Central memory CD4-positive, alpha-beta T cell (primary cell): ENCODE measurements at regions not wholly inside any gene's neighbourhood (a gene's known extent, or its start where the extent isn't known, plus 50 kb on each side); places are given as distances from the start of the nearest gene placed in this dataset.

Experiments
- DNase-seq: peaks from one replicate; pipeline ENCODE4 v3.0.0; 2022

- DNase-seq = no peak
These were observed 231.3 kb downstream of the KLF13 start for GRCh38 chr15:31557899-31558298.

GRCh38 chr15:31558840-31559239, 232.2 kb downstream of the KLF13 start:
- DNase-seq = no peak

DNA sequence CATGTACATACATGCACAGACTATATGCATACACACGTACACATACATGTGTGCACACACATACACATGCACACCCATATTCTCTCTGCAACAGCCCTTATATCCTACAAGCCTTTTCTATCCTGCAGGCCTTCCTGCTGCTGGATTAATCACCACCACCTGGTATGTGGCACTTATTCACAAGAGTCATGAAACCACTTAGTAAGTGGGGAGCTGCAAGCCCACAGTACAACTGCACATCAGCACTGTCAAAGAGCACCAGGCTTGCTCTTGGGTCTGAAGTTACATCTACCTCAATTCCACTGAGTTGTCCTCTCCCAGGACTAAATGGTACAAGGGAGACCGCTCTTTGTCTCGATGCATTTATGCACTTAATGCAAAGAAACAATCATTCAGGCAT, 233.2 kb downstream of the KLF13 start:
- no peak for DNase-seq

GRCh38 chr15:31560643-31561042, 234.0 kb downstream of the KLF13 start:
- no peak for DNase-seq

GRCh38 chr15:31561156-31561555, 234.5 kb downstream of the KLF13 start:
- DNase-seq = no peak

GRCh38 chr15:31563001-31563400, 236.4 kb downstream of the KLF13 start:
- no peak for DNase-seq

DNA sequence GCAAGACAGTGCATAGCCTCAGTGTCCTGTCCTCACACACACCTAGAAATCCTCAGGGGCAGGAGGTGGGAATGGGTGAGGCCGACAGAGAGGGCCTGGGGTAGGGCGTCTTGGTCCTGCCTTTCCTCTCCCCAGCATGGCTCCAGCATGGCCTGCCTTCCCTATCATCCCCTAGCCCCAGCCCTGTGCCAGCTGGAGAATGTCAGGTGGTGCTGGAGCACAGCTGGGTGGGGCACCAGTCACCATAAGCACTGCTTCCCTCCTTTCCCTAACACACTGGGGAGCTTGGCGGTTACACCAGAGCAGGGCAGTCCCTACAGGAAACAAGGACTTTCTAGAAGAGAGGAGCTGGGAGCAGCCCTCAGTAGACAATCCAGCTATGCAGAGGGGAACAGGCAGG, 236.8 kb downstream of the KLF13 start:
- DNase-seq = no peak

- no peak for DNase-seq
These were observed 241.2 kb downstream of the KLF13 start for GRCh38 chr15:31567861-31568260.

DNA sequence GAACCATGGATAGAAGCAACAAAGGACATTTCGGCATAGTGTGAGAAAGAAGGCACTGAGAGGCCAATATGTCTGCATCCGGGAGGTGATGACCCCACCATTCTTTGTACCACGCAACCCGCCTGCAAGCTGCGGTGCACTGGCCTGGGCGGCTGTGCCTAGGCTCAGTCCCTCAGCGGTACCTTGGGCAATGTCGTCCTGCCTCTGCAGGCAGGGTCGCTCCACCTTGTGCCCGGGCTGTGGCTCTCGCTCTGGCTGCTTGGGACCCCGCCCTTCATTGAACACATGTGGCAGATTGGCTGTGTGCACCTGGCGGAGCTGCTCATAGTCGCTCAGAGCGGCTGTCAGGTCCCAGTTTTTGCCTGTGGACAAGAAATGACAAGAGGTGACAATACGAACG, 243.2 kb downstream of the KLF13 start:
- no peak for DNase-seq

GRCh38 chr15:31570591-31570990, 244.0 kb downstream of the KLF13 start:
- DNase-seq = no peak

DNA sequence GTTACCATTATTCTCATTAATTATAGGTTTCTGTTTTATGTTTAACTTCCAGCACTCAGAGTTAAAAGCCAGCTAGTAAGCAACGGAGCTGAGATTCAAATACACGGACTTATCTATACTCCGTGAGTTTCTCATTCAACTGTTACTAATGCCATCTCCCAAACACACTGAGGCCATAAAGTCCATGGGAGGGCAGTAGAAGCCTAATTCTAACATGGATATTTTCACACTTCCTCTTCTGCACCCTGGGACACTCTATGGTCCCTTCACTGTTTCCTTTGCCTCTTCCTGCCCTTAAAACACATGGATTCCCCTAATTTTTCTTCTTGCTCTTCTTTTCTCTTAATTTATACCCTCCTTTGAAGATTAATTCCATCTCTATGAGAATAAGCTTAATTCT, 245.0 kb downstream of the KLF13 start:
- no peak for DNase-seq

DNA sequence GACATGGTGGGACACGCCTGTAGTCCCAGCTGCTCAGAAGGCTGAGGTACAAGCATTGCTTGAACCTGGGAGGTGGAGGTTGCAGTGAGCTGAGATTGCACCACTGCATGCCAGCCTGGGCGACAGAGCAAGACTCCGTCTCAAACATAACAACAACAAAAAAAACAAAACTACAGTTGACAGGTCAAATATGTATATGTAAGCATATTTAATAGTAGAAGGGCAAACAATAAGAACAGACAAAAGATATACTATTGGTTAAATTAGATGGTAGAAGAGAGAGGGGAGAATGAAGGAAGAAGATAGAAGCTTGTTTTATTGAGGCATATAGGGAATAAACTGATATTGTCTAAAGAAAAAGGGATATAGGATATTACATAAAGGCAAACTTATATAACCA, 247.1 kb downstream of the KLF13 start:
- no peak for DNase-seq

DNA sequence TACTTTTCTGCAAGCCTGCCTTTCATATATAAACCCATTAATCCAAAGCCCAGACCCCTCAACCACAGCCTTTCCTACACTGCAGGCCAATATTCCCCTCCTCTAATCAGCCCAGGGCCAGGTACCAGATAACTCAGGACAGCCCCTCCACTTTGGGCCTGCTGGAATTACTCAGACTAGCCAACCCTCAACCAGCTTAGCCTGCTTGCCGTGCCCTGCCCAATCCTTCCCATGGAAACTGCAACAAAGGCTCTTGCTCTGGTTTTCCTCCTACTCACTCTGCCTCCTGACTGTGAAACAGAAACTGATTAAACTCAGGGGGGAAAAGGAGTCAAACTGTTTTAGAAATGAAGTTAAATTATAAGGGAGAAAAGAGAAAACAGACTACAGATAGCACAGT, 248.1 kb downstream of the KLF13 start:
- no peak for DNase-seq

- DNase-seq = no peak
These were observed 250.5 kb downstream of the KLF13 start for GRCh38 chr15:31577108-31577507.

DNA sequence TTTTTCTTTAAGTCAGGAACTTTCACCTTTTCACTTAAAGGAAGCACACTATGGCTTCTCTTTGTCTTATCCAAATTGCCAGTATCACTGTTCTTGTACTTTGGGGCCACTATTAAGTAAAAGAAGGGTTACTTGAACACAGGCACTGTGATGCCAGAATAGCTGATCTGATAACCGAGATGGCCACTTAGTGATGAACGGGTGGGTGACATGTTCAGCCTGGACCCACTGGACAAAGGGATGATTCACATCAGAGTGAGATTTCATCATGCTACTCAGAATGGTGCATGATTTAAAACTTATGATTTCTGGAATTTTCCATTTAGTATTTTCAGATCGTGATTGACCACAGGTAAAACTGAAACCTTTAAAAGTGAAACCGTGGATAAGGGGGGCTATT, 252.6 kb downstream of the KLF13 start:
- no peak for DNase-seq

DNA sequence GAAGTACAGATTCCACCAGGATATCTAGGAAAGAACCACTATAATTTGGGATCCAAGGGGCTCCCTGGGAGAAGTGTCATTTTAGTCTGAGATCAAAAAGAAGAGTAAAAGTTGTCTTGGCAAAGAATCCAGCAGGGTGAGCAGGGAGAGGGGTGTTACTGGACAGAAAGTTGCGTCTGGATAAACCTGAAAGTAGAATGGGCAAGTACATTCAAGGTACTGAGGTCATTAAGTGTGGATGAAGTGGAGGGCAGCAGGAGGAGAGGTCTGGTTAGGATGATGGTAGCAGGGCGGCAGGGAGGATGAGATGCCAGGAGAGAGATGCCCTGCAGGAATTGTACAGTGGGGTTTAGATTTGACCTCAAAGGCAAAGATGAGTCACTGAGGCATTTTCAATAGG, 253.3 kb downstream of the KLF13 start:
- no peak for DNase-seq

DNA sequence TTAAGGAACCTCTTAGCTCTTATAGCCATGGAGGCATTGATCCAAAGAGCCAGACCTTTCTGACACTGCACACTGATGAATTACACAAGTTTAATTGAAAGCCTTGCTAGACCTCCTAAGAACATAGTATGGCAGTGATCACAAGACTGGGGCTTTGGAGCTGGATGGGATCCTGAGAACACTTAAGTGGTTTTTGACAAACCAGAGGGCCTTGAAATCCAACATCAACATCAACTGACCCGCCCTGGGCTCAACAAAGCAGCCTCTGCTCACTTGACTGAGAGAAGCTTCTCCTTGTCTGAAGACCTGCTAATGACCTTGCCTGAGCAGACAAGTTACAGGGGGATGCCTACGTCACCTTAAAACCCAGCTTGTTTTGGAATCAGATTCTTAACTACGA, 257.6 kb downstream of the KLF13 start:
- DNase-seq = no peak

GRCh38 chr15:31585240-31585639, 258.6 kb downstream of the KLF13 start:
- no peak for DNase-seq

GRCh38 chr15:31586841-31587240, 260.2 kb downstream of the KLF13 start:
- no peak for DNase-seq

- DNase-seq = no peak
These were observed 260.9 kb downstream of the KLF13 start for GRCh38 chr15:31587583-31587982.

- DNase-seq = no peak
These were observed 264.0 kb downstream of the KLF13 start for GRCh38 chr15:31590609-31591008.

DNA sequence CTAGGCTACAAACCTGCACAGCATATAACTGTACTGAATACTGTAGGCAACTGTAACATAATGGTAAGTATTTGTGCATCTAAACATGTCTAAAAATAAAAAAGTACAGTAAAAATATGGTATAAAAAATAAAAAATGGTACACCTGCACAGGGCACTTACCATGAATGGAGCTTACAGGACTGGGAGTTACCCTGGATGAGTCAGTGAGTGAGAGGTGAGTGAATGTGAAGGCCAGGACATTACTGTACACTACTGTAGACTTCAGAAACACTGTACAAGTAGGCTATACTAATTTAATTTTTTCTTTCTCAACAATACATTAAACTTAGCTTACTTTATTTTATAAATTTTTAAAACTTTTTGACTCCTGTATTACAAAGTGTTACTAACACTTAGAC, 265.3 kb downstream of the KLF13 start:
- DNase-seq = no peak

DNA sequence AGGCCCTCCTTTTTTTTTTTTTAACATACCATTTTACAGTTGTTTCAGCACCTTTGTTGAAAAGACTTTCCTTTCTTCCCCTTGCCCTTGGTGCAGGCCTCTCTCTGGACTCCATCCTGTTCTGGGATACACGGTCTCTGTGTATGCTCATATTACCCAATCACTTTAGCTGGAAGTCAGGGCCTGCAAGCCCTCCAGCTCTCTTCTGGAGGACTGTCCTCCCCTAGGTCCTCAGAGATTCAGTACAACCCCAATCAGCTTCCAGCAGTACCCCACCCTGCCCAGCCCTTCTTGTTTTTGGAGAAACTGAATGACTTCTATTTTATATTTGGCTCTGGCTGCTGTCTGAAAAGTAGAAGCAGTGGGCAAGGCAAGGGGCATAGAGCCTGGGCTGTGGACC, 270.8 kb downstream of the KLF13 start:
- no peak for DNase-seq

DNA sequence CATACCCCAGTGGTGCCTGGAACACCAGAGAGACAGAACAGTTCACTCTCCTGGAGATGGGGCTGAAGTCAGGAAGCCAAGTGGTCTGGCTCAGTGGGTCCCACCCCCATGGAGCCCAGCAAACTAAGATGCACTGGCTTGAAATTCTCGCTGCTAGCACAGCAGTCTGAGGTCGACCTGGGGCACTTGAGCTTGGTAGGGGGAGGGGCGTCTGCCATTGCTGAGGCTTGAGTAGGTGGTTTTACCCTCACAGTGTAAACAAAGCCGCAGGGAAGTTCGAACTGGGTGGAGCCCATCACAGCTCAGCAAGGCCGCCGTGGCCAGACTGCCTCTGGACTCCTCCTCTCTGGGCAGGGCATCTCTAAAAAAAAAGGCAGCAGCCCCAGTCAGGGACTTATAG, 272.0 kb downstream of the KLF13 start:
- no peak for DNase-seq

DNA sequence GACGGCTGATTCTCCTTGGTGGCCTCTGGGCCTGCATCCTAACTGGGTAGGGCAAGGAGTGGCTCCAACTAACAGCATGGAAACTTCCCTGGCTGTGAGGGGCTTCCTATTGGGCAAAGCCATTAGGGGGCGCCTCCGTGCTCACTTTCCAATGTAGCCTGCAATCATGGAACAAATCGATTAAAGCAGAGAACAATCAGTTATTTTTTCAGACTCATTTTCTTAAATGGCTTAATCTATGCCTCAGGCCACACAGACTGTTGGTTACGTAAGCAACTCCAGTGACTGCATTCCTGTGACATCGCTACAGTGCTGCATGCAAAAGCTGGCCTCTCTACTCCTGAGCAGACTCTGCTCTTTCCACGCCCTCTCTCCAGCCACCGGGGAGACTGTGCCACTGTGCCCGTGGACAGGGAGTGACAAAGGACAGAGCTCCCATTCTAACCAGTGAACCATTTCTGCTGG, 278.9 kb downstream of the KLF13 start:
- no peak for DNase-seq

- DNase-seq = no peak
These were observed 279.6 kb downstream of the KLF13 start for GRCh38 chr15:31606194-31606669.
